SIG-M5 treated with dmso at 0.1 percent for 504 hours (cell line): ENCODE measurements at regions not wholly inside any gene's neighbourhood (a gene's known extent, or its start where the extent isn't known, plus 50 kb on each side); places are given as distances from the start of the nearest gene placed in this dataset.

Experiments
- DNase-seq: peaks from one replicate; lab custom pipeline; 2025; ENCODE audit not compliant: unreplicated experiment; lab: John Stamatoyannopoulos, UW

DNA sequence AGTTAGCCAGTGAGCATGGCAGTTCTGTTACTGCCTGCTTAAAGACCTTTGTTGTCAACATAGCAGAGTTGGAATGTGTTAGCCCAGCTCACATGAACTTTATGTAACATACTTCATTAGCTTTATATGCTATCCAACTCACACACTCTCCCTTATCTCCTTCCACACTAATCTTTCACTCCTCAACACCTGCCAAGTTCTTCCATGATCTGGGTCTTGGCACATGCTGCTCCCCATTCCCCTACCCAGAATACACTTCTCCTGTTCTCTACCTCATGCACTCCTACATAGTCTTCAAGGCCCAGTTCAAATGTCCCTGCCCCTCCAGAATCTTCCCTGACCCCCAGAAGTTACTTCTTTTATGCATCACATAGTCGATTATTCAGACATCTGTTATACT, 179.3 kb downstream of the KATNAL1 start:
- DNase-seq: no peak

DNA sequence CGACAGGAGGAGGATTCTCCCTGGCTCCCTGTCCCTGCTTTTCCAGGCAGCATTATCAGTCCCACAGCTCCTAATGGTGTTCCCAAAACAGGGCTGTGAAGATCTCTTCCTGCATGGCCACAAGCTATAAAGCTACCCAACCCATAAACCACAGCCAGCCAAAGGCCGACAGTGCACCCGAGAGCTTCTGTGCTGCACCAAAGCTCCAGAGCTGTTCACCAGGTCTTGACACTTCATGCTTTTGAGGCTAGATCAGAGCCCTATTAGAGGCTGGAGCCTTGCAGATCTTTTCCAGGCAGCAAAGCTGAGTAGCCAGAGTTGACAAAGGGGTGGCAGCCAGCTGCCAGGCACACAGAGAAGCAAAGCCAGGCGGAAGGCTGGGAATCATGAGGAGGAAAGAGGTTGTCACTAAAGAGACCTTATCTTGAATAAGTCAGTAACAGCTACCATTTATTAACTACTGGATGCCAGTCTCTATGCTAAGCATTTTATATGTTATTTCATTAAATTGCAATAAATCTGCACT, 180.4 kb downstream of the KATNAL1 start:
- DNase-seq: no peak

DNA sequence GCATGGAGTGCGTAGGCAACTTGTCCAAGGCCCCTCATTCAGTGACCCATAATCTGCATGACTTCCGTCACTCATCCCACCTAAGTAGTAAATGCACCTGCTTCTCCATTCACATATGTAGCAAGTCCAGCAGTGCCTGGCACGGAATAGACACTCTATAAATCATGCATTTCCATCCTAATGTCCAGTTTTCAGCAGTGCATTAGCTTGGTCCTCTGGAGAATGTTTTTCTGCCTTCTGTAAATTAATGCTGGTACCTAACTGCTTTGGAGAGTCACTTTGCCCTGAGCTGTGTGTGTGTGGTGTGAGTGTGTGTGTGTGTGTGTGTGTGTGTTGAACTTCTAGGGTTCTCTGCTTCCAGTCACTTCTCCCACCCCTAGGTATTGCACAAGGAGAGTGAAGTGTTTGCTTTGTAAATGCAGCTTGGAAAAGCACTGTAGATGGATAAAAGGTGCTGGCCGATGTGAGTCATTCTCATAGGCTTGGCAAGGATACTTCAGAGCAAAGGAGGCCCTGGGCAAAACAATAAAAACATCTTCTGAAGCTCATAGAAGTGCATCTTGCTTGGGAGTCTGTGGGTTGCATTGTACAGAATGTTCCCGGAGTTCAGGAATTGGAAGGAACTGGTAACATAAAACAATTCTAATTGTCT, 181.8 kb downstream of the KATNAL1 start:
- DNase-seq: peak; percentile 27

DNA sequence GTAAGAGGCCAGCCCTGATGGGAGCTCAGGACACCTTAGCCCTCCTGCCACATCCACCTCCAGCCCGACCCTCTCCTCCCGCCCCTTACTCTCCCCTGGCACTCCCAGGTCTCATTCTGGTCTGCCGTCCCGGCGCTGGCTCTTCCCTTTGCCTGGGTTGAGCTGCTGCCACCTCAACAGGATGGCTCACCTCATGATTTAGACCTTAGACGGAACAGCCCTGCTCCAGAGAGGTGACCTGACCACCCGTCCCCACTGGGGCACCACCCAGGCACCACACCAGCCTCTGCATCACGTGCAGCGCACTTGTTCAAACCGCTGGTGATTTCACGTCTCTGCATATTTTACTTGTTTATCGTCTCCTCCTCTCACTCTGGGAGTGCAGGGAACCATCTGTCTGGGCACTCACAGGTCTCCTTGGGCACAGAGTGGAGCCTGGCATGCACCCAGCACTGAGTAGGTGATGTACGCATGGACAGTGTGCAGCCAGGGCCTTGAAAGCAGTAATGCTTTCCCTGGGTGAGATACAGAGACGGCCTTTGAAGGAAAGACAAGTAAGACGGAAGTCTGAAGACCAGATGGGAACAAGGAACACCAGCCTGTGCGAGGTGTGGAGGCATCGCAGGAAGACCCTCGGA, 183.1 kb downstream of the KATNAL1 start:
- no peak for DNase-seq

DNA sequence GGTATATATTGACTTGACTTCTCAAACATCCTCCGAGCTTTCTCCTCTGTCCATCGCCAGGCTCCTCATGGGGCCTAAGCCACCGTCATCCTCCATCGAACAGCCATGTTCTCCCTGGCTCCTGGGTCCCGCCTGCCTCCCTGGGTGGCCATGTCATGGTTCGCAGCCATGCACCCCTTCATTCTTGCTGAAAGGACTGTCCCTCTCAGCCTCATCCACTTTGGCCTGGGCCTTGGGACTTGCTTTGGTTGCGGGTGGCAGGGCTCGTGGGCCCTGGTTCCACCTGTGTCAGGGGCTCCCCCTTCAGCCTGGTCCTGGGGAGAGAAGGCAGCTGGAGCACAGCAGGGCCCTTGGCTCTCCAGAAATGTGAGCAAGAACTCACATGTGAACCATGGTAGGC, 183.8 kb downstream of the KATNAL1 start:
- no peak for DNase-seq

DNA sequence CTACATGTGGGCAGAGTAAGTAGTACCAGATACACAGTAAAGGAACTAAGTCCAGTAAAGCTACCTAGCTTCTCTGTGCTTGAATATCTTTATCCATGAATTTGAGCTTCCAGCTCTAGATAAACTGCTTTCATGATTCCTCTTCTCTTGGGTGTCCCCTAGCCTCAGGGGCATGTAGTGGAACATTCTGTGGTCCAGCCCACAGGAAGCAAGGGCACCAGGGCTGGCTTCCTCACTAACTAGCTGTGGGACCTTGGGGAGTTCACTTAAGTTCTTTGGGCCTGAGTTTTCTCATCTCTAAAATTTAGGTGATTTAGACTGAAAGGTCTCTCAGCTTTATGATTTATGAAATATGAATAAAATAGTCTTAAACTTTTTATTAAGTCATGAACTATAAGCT, 185.7 kb downstream of the KATNAL1 start:
- DNase-seq: no peak

DNA sequence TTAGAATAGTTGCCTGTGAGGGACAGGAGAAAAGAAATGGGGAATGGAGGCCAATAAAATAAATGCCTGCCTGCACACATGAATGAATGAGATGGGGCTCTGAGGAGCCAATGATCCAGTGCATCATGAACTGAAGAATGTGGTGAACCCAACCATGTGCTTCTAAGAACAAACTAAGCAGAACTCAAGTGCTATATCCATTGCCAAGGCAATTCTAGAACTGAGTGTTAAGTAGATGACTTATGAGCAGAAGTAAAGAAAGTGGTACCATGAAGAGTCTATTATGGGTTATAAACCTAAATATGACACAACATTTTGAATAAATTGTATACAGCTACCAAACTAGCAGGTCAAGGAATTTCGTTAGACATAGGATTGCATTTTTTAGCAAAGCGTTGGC, 186.1 kb downstream of the KATNAL1 start:
- DNase-seq: no peak

DNA sequence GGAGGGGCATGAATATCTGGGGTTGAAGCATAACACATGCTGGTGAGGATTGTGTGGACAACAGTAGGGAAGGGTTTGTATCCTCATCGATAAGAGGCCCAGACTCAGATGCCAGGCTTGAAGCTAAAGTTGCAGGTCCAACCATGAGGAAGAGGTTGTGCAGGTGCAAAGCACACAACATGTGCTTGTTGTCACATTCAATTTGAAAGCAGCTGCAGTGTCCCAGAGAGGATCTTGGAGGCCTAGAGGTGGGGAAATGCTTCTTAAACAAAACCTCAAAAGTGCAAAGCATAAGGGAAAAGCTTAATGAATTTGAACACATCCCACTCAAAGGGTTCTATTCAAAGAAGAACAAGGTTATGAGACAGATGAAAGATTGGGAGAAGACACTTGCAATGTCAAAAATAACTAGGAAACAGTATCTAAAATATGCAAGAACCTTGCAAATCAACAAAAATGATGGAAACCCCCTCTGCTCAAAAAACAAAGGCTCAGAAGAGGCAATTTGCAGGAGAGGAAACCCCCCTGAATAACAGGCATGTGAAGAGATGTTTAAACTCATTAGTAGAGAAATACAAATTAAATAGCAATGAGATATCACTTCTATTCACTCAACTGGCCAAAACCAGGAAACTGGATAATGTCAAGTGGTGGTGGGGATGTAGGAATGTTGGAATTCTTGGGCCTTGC, 187.1 kb downstream of the KATNAL1 start:
- DNase-seq: no peak

DNA sequence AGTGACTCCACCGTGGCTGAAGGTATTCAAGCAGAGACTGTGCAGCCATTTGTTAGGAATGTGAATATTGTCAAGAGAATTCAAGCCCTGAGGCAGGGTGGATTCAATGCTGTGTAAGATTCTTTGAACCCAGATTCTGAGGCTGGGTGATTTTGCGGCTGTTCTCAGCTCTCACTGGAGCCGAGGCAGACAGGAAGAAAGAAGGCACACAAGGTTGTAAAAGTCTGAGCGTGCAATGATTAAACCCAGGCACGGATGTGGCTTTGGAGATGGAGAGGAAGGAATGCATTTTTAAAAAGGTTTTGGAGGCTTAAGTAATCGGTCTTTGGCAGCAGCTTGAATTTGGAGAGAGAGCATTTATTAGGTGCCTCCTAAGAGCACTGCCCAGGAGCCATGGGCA, 187.9 kb downstream of the KATNAL1 start:
- no peak for DNase-seq

DNA sequence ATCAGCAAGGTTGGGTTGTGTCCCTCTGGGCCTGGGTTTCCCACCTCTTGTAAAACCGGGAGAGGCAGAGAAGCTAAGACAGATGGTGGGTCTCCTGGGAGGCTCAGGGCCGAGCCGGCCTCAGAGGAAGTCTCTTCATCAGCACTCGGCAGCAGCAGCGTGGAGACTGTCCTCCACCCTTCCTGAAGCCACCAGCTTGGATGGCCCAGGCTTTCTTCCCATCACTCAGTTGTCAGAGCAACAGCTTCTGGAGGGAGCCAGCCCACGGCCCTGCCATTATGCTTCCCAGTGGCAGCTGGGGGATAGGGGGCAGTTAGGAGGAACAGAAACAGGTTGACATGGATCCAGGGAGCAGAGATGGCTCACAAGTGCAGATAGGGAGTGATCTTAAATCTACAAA, 191.0 kb downstream of the KATNAL1 start:
- DNase-seq: no peak

DNA sequence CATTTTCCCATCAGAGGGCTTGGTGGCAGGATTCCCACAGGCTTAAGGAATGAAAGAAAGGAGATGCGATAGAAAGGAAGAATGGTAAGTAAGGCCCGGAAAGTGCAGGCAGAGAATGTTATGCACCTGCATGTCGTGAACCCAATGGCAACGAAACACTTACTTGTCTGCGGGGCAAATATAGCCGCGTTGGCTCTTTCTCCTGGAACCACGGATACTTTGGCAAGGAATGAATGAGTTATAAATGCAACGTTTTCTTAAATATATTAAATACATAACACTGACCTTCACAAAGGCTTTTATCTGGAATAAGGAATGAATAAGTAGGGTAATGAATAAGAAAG, 192.1 kb downstream of the KATNAL1 start:
- DNase-seq: no peak

DNA sequence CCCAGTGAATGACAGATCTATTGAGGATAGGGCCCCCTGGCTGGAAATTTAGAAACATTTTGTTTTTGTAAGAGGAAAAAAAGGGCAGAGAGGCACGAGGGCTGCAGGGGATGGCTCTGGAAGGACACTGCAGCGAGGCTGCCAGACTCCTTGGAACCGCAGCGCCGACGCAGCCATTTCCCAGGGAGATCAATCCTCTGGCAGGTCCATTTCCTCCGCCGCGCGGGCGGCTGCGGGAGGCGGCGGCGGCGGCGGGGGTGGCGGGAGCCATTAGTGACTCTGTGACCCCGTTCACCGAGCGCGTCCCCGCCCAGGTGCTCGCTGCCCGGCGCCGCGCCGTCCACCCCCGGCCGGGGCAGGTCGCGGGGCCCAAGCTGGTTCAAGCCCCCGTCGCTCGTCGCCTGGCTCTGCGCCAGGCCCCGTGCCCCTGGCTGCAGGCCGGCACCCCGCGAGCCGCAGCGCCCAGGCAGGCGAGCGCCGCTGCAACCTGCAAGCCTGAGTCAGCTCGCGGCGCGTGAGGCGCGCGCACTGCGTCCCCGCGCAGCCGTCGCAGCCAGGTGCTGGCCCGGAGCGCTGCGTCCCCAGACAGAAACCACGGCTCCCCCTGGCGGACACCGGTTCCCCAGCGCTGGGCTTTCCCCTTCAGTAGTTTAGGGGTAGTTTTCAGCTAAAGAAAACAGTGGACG, 192.6 kb downstream of the KATNAL1 start:
- peak; percentile 70 for DNase-seq

DNA sequence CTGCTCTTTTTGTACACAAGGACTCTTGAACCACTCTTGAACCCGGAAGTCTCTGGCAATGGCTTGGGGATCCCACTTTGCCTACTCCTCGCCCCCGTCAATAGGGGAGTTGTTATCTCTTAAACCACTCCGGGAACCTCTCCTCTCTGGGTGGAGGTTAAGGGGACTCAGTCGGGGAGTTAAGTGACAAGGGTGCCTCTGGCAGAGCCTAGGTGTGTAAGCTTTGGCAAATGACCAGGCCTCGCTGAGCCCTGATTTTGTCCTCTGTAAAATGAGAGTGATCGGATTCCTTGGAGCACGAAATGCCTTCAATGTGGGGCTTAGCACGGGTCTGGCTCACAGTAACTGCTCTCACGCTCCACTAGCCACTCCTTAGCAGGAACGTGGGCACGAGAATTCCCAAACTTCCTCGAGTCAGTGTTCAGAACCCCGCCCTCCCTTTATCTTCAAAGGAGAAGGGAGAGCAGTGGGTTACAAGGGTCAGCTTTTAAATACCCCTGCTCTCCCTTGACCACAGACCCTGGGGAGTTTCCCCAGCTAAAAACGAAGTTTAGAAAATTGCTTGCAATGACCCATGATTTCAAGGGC, 193.3 kb downstream of the KATNAL1 start:
- DNase-seq: no peak

DNA sequence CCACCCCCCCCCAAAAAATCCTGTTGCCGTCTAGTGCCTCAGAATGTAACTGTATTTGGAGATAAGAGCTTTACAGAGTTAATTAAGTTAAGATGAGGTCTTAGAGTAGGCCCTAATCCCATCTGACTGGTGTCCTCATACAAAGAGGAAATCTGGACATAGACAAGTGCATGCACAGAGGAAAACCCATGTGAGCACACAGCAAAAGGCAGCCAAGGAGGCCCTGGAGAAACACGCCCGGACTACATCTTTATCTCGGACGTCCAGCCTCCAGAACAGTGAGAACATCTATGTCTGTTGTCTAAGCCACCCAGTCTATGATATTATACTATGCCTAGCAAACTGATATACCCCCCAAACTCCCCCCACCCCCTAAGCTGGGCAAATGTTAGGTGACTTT, 193.8 kb downstream of the KATNAL1 start:
- no peak for DNase-seq

DNA sequence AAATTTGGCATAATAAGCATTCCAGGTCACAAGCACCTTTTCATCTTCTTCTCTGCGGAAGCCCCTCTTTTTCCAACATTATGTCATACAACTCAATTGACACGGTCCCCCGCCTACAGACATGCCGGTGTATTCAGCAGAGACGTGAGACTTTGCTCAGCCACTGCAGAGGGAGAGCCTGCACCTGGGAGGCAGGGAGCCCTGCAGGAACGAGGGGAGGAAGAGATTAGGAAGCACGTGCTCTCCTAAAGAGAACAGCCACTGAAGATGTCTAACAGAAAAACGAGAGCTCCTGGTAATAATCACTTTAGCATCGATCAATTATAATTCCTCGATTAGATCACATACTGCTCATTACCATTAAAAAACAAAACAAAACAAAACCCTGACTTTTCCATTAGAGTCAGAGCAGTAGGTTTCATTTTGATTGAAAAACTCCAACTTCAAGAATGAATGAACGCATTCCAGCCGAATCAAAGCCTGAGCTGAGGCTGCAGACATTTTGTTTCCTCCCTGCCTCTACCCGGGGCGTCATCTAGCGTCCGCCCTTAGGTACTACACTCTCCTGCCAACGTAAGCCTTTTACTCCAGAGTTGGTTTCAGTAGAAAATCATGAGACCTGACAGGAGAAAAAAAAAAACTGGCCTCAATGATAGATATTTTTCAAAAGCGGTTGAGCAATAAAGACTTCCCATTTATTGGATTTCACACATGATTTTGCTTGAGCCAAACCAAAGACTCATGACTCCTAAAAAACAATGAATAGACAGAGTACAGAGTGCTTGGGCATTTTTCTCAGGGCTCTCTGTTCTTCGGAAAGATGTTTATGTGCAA, 194.5 kb downstream of the KATNAL1 start:
- DNase-seq: peak; percentile 89

DNA sequence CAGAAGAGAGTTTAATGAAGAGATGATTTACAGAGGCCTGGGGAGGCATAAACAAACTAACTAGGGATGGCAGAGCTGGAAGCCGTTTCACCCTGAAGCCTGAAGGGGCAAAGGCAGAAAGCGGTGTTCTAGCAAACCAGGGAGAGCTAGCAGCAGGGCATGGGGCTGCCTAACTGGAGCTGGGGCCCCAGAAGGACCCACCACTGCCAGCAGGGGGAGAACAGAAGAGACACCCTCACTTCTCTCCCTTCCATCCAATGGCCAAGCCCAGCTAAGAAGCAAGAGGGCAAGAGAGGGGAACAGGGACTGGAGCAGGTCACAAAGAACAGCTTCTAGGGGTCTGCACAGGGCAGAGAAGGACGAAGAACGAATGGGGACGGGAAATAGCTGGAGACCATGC, 195.5 kb downstream of the KATNAL1 start:
- DNase-seq: peak; percentile 44

DNA sequence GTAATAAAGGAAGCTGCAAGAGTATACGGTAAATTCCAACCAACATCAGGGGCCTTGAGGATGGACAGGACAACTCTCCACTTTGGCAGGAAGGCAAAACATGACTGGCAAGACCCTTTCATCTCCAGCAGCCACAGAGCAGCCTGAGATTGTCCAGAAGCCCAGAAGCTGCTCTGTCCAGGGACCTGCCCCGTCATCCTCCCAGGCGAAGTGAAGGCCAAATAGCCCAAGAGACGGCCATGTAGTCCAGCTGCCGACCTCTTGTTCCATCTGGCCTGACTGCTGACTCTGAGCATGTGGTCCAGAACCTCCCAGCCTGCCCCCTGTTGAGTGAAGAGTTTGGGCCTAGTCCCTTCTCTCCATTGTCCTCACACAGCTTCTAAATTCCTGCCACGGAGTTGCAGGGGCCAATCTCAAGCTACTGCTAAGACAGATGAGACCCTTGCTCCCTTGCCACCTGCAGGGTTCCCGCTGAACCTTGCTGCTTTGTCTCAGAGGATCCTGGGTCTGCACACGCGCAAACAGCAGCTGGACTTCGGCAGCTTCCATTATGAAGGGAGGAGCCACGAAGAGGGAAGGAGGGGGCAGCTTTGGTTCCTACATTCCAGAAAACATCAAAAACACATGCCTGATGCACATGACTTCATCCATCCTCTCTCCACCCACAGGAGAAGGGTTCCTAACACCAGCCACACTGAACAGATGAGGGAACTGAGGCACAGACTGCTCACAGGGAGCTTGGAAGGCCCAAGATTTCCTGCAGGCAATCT, 196.9 kb downstream of the KATNAL1 start:
- no peak for DNase-seq

DNA sequence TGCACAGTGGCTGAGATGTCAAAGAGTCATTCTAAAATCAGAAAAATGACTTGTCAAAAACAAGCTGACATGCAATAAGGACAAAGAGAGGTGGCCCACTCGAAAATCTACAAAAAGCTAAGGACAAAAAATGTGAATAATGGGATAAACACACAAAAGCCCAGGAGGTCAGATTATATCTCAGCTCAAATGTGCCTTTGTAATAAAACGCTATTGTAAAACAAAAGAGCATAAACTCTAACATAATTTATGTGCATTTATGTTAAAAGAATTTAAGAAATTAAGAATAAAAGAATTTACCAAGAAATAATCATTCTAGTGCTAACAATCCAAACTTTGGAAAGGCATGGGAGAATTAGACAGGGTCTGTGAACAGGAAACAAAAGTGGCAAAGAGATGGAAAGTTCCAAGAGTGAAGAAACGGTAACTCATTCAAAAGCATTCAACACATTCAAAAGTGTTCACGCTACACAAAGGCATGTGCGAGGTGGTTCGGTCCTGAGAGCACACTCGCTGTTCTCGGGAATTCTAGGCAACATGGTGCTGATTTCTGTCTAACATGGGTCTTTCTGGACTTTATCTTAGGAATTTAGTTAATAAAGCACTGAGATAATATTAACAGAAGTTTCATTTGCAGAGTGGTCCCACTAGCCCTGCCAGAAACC, 197.7 kb downstream of the KATNAL1 start:
- no peak for DNase-seq

DNA sequence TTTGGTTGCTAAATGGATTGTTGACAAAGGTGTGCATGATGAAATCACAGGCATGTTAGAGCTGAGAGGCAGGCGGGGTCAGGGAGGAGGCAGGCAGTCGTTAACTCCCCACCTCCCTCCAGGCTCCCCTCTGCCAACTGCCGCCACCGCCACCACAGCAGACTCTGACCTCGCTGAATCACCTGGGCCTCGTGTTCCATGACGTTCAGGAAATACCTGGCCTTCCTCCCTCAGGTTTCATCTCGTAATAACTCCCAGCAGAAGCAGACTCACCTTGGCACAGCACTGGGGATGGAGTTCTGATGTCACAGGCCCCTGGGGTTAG, 198.5 kb downstream of the KATNAL1 start:
- DNase-seq: peak; percentile 49
